ENCODE measurements at regions not wholly inside any gene's neighbourhood (a gene's known extent, or its start where the extent isn't known, plus 50 kb on each side); places are given as distances from the start of the nearest gene placed in this dataset.

- H3K4me1 ChIP-seq (ENCODE audit: control insufficient read depth in 1 of 2, insufficient read depth in 1 of 2, low read depth in 1 of 2, low read length in 1 of 2): no peaks in the 10 kb centered on the region
- H3K4me3 ChIP-seq (ENCODE audit: low read depth in 1 of 2, low read length in 1 of 2): no peak overlapping the region
- H3K27me3 ChIP-seq: no peaks in the 10 kb centered on the region
- H3K36me3 ChIP-seq: no peaks in the 10 kb centered on the region
- TF ChIP-seq CTCF (IDR thresholded peaks at IDR 0.05): no peak
- H3K9me3 ChIP-seq: no peaks in the 10 kb centered on the region
- no peak overlapping the region for H3K27ac ChIP-seq
These were observed 96.6 kb downstream of the PXDC1 start for GRCh38 chr6:3654898-3655297.

DNA sequence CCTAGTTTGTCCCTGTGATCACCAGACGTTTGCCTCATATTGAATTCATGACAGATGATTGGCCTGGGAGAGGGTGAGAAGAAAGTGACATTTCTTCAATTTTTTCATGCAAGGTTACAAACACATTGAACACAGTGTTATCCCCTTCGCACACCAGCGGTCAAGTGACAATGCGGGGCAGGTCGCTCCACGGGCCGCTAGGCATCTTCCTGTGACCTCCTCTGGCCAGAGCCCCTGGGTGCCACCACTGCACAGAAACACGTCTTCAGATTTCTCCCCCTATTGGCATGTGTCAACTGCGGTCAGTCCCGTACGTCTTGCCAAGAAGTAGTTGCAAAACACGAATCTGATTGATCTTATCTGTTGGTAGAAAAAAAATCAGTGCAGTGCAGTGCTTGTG, 97.1 kb downstream of the PXDC1 start:
- Histone ChIP-seq H3K27me3 (no peaks in the 10 kb centered on the region), H3K4me3 (ENCODE audit: low read depth in 1 of 2, low read length in 1 of 2) (no peak overlapping the region), H3K9me3 (no peaks in the 10 kb centered on the region), H3K36me3 (no peaks in the 10 kb centered on the region), H3K4me1 (ENCODE audit: control insufficient read depth in 1 of 2, insufficient read depth in 1 of 2, low read depth in 1 of 2, low read length in 1 of 2) (no peaks in the 10 kb centered on the region), H3K27ac (no peak overlapping the region)
- no peak for TF ChIP-seq CTCF (IDR thresholded peaks at IDR 0.05)

DNA sequence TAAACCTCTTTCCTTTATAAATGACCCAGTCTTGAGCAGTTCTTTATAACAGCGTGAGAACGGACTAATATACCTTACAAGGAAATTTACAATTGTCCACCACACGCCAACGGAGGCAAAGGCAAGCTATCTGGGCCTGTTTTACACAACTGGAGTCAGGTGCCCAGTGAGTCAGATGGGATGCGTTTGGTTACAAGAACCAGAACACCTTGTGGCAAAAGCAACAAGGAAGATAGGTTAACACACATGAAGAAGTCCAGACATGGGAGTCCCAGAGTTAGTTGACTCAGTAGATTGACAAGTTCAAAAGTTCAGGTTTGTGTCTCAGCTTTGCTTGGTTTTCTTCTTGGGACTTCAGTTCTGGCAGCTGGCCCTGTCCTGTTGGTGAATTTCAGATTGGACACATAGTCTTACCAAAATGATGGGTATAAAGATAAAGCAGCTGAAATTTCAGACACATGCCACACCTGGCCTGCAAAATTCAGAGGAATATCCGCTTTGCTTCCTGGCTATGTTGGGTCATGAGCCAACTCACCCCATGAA, 97.9 kb downstream of the PXDC1 start:
- Histone ChIP-seq H3K4me1 (ENCODE audit: control insufficient read depth in 1 of 2, insufficient read depth in 1 of 2, low read depth in 1 of 2, low read length in 1 of 2) (no peaks in the 10 kb centered on the region), H3K9me3 (no peaks in the 10 kb centered on the region), H3K36me3 (no peaks in the 10 kb centered on the region), H3K27ac (no peak overlapping the region), H3K4me3 (ENCODE audit: low read depth in 1 of 2, low read length in 1 of 2) (no peak overlapping the region), H3K27me3 (no peaks in the 10 kb centered on the region)
- TF ChIP-seq CTCF (IDR thresholded peaks at IDR 0.05): no peak

DNA sequence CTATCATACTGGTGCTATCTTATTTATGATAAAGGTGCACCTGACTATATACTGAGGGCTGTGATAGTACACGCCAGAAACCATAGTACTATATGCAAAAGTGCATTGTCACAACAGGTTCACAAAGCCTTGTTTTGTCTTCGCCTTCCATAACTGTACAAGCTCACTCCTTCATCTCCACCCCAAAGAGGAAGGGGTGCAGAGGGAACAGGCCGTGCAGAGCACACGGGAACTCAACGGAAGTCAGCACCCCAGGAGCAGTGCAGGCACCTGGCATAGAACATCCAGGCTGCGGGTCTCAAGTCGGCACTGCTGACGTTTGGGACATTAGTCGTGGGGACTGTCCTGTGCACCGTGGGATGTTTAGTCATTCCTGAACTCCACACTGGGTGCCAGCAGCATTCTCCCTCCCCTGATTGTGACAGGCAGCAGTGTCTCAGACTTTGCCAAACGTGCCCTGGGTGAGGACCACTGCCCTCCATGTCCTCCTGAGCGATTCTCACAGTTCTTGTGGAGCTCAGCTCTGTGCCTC, 99.7 kb downstream of the PXDC1 start:
- TF ChIP-seq CTCF (IDR thresholded peaks at IDR 0.05): no peak
- H3K4me1 ChIP-seq (ENCODE audit: control insufficient read depth in 1 of 2, insufficient read depth in 1 of 2, low read depth in 1 of 2, low read length in 1 of 2): no peaks in the 10 kb centered on the region
- no peaks in the 10 kb centered on the region for H3K9me3 ChIP-seq
- no peaks in the 10 kb centered on the region for H3K36me3 ChIP-seq
- H3K4me3 ChIP-seq (ENCODE audit: low read depth in 1 of 2, low read length in 1 of 2): no peak overlapping the region
- no peak overlapping the region for H3K27ac ChIP-seq
- H3K27me3 ChIP-seq: no peaks in the 10 kb centered on the region

DNA sequence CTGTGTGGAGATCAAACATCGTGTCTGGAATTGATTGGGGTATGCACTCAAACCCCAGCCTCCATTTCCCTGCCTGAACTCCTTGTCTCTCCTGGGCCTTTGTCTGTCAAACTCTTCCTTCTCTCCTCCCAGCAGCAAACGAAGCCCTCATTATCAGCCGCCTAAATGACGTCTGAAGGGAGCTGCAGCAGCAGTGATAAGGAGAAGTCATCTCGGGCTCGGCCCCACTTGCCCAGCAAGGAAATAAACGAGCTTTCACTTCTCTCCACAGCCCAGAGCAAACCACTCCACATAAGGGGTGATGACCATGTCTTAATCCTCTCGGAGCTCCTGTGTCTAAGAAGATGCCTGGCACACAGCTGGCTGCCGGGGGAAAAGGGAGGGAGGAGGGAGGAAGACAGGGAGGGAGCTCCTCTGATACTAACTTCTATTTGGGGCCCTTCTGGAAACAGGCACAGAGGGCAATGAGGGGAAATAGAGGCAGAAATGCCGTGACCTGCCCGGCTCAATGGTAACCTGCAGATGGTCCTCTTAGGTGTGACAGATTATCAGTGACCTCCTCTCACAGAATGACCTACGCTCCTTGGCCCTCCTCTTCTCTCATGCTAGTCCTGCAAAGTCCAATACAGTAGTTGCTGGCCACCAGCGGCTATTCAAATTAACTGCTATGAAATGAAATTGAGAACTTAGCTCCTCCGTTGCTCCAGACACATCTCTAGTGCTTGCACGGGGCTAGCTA, 100.4 kb downstream of the PXDC1 start:
- Histone ChIP-seq H3K4me1 (ENCODE audit: control insufficient read depth in 1 of 2, insufficient read depth in 1 of 2, low read depth in 1 of 2, low read length in 1 of 2) (no peaks in the 10 kb centered on the region), H3K4me3 (ENCODE audit: low read depth in 1 of 2, low read length in 1 of 2) (no peak overlapping the region), H3K27ac (no peak overlapping the region), H3K27me3 (no peaks in the 10 kb centered on the region), H3K9me3 (no peaks in the 10 kb centered on the region), H3K36me3 (no peaks in the 10 kb centered on the region)
- no peak for TF ChIP-seq CTCF (IDR thresholded peaks at IDR 0.05)

All from neutrophil (primary cell).